Glutamatergic neuron (in vitro differentiated cells): ENCODE measurements at regions not wholly inside any gene's neighbourhood (a gene's known extent, or its start where the extent isn't known, plus 50 kb on each side); places are given as distances from the start of the nearest gene placed in this dataset.

ENCODE experiments used
- DNase-seq: peaks from one replicate; pipeline ENCODE4 v3.0.0; 2022
- H3K27ac Mint-ChIP-seq: one replicate; pipeline ENCODE4 v1.8.0; 2020; ENCODE audit warnings: mild to moderate bottlenecking, mixed read lengths, inconsistent platforms; ENCODE audit not compliant: unreplicated experiment
- H3K27me3 Mint-ChIP-seq: one replicate; pipeline ENCODE4 v1.8.0; 2020; ENCODE audit warnings: mild to moderate bottlenecking, moderate library complexity, mixed read lengths, inconsistent platforms; ENCODE audit not compliant: unreplicated experiment
- H3K36me3 Mint-ChIP-seq: one replicate; pipeline ENCODE4 v1.8.0; 2020; ENCODE audit warnings: mild to moderate bottlenecking, mixed read lengths, inconsistent platforms; ENCODE audit not compliant: unreplicated experiment
- H3K4me1 Mint-ChIP-seq: one replicate; pipeline ENCODE4 v1.8.0; 2020; ENCODE audit warnings: mild to moderate bottlenecking, low read depth, mixed read lengths, inconsistent platforms; ENCODE audit not compliant: unreplicated experiment
- H3K4me3 Mint-ChIP-seq: one replicate; pipeline ENCODE4 v1.8.0; 2020; ENCODE audit warnings: mild to moderate bottlenecking, mixed read lengths, inconsistent platforms; ENCODE audit not compliant: unreplicated experiment
- H3K9me3 Mint-ChIP-seq: one replicate; pipeline ENCODE4 v1.8.0; 2020; ENCODE audit warnings: mild to moderate bottlenecking, moderate library complexity, mixed read lengths, inconsistent platforms; ENCODE audit not compliant: unreplicated experiment
- TF ChIP-seq, protein P1 (sequence below): fragments of 200-600 bp; sonication (generic); IDR thresholded peaks from one replicate; pipeline ENCODE4 v1.5.0; 2021; ENCODE audit not compliant: partially characterized antibody, unreplicated experiment

GRCh38 chr4:181528570-181529184 lies 714.5 kb upstream of the TENM3 start:
- Mint-ChIP-seq H3K36me3 (no peaks in the 10 kb centered on the region), H3K27me3 (peaks cover 6% of the 10 kb centered on the region), H3K4me3 (no peak overlapping the region), H3K4me1 (peaks cover 28% of the 10 kb centered on the region), H3K9me3 (peaks cover 4% of the 10 kb centered on the region), H3K27ac (peak overlapping the region; percentile 45)
- TF ChIP-seq, protein P1, sequence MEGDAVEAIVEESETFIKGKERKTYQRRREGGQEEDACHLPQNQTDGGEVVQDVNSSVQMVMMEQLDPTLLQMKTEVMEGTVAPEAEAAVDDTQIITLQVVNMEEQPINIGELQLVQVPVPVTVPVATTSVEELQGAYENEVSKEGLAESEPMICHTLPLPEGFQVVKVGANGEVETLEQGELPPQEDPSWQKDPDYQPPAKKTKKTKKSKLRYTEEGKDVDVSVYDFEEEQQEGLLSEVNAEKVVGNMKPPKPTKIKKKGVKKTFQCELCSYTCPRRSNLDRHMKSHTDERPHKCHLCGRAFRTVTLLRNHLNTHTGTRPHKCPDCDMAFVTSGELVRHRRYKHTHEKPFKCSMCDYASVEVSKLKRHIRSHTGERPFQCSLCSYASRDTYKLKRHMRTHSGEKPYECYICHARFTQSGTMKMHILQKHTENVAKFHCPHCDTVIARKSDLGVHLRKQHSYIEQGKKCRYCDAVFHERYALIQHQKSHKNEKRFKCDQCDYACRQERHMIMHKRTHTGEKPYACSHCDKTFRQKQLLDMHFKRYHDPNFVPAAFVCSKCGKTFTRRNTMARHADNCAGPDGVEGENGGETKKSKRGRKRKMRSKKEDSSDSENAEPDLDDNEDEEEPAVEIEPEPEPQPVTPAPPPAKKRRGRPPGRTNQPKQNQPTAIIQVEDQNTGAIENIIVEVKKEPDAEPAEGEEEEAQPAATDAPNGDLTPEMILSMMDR: peak; percentile 90
- DNase-seq: peak; percentile 91

DNA sequence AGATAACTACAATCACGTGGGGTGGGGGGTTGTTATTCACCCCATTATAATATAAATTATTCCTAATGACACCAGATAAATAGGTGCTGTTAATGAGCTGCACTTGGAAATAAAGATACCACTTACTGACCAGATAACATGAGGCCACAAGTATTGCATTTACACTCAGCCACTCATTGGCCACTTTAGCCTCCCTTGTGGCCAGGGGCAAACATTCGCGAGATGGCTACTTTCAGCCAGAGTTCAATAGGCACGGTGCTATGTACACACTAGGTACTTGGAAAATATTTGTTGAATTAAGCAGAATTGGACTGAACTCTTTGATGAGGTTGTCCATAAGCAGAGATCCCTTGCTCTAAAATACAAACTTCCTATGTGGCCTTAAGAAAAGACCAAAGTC lies 713.7 kb upstream of the TENM3 start:
- H3K4me1 Mint-ChIP-seq: peaks cover 28% of the 10 kb centered on the region
- peaks cover 8% of the 10 kb centered on the region for H3K9me3 Mint-ChIP-seq
- H3K36me3 Mint-ChIP-seq: no peaks in the 10 kb centered on the region
- H3K27me3 Mint-ChIP-seq: peaks cover 6% of the 10 kb centered on the region
- TF ChIP-seq, protein P1: no peak
- peak overlapping the region; percentile 45 for H3K27ac Mint-ChIP-seq
- peak; percentile 31 for DNase-seq
- no peak overlapping the region for H3K4me3 Mint-ChIP-seq

GRCh38 chr4:181536196-181536746 lies 706.9 kb upstream of the TENM3 start:
- no peaks in the 10 kb centered on the region for H3K4me1 Mint-ChIP-seq
- H3K27ac Mint-ChIP-seq: no peak overlapping the region
- no peak for DNase-seq
- peaks cover 5% of the 10 kb centered on the region for H3K9me3 Mint-ChIP-seq
- no peaks in the 10 kb centered on the region for H3K36me3 Mint-ChIP-seq
- TF ChIP-seq, protein P1: no peak
- H3K27me3 Mint-ChIP-seq: no peaks in the 10 kb centered on the region
- no peak overlapping the region for H3K4me3 Mint-ChIP-seq

DNA sequence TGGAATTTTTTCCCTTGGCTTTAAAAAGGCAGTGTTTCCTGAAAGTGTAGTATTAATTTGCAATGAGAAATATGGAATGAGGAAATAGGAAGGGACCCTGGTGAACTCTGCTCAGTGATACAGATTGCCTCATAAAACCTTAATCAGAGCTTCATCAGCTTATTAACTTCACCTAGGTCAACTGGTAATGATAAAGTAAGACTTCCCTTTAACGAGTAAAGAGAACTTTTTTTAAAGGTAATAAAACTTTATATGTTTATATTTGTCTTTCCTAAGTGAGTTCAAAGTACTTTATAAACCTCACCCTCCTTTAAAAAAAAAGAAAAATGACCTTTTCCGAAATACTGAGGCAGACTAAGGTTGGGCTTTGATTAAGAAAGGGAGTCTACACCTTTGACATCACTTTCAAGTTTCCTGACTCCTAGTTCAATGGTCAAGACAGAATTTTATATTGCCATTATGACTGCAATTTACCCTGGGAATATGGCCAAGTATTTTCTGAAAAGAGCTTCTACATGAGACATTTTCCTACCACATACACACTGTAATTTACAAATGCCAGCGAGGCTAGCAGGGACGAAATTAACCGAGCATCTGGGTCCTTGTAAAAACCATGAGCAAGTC lies 706.3 kb upstream of the TENM3 start:
- Mint-ChIP-seq H3K27me3 (no peaks in the 10 kb centered on the region), H3K4me1 (no peaks in the 10 kb centered on the region), H3K9me3 (peaks cover 5% of the 10 kb centered on the region), H3K4me3 (no peak overlapping the region), H3K27ac (no peak overlapping the region), H3K36me3 (no peaks in the 10 kb centered on the region)
- TF ChIP-seq, protein P1: no peak
- DNase-seq: no peak

DNA sequence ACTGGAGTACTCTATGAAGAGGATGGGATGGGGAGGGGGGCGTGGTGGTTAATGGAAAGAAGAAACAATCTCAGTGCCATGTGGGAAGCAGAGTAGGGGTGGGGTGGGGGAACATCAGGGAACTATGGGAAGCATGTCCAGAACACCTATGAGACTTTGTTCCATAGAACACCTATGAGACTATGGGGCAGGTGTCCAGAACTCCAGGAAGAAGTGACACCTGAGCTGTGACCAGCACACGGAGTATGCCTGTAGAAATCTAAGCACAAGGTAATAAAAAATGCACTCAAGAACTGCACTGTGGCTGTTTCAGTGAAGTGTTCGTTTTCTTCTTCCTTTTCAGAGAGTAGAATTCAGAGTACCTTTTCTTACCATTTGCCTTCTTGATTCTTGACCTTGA lies 704.8 kb upstream of the TENM3 start:
- Mint-ChIP-seq H3K27ac (no peak overlapping the region), H3K36me3 (no peaks in the 10 kb centered on the region), H3K4me3 (no peak overlapping the region), H3K27me3 (no peaks in the 10 kb centered on the region), H3K9me3 (peaks cover 5% of the 10 kb centered on the region), H3K4me1 (no peaks in the 10 kb centered on the region)
- TF ChIP-seq, protein P1: no peak
- DNase-seq: no peak
